ENCODE measurements at regions not wholly inside any gene's neighbourhood (a gene's known extent, or its start where the extent isn't known, plus 50 kb on each side); places are given as distances from the start of the nearest gene placed in this dataset.

- DNase-seq (ENCODE audit: low read depth in 6 of 9, low spot score in 9 of 9), result no peak
- no peaks in the 10 kb centered on the region for H3K36me3 ChIP-seq (ENCODE audit: control insufficient read depth in 2 of 2, insufficient read depth in 2 of 2, low read length in 1 of 2)
- 88% methylated on average over 5 of the region's 5 CpGs for WGBS
- H3K27me3 ChIP-seq (ENCODE audit: control insufficient read depth in 2 of 2, insufficient read depth in 1 of 2, low read length in 1 of 2), result no peaks in the 10 kb centered on the region
- H3K4me1 ChIP-seq (ENCODE audit: control insufficient read depth in 2 of 2, insufficient read depth in 2 of 2, low read length in 2 of 2), result no peaks in the 10 kb centered on the region
- H3K27ac ChIP-seq (ENCODE audit: low read depth in 1 of 2, low read length in 1 of 2), result no peak overlapping the region
- H3K9me3 ChIP-seq (ENCODE audit: control insufficient read depth in 2 of 2, insufficient read depth in 1 of 2, low read length in 1 of 2), result no peaks in the 10 kb centered on the region
- no peak overlapping the region for H3K4me3 ChIP-seq (ENCODE audit: low read length in 2 of 2)
Observed at GRCh38 chr3:159126261-159127020, 324.6 kb downstream of the MFSD1 start.

GRCh38 chr3:159127021-159127392, 325.2 kb downstream of the MFSD1 start:
- H3K27ac ChIP-seq (ENCODE audit: low read depth in 1 of 2, low read length in 1 of 2), result no peak overlapping the region
- H3K4me3 ChIP-seq (ENCODE audit: low read length in 2 of 2), result no peak overlapping the region
- no peaks in the 10 kb centered on the region for H3K27me3 ChIP-seq (ENCODE audit: control insufficient read depth in 2 of 2, insufficient read depth in 1 of 2, low read length in 1 of 2)
- H3K9me3 ChIP-seq (ENCODE audit: control insufficient read depth in 2 of 2, insufficient read depth in 1 of 2, low read length in 1 of 2), result no peaks in the 10 kb centered on the region
- no peaks in the 10 kb centered on the region for H3K36me3 ChIP-seq (ENCODE audit: control insufficient read depth in 2 of 2, insufficient read depth in 2 of 2, low read length in 1 of 2)
- H3K4me1 ChIP-seq (ENCODE audit: control insufficient read depth in 2 of 2, insufficient read depth in 2 of 2, low read length in 2 of 2), result no peaks in the 10 kb centered on the region
- no peak for DNase-seq (ENCODE audit: low read depth in 6 of 9, low spot score in 9 of 9)

GRCh38 chr3:159128628-159129027, 326.8 kb downstream of the MFSD1 start:
- no peaks in the 10 kb centered on the region for H3K9me3 ChIP-seq (ENCODE audit: control insufficient read depth in 2 of 2, insufficient read depth in 1 of 2, low read length in 1 of 2)
- WGBS, result 47% methylated on average over 3 of the region's 3 CpGs
- no peak overlapping the region for H3K27ac ChIP-seq (ENCODE audit: low read depth in 1 of 2, low read length in 1 of 2)
- no peaks in the 10 kb centered on the region for H3K27me3 ChIP-seq (ENCODE audit: control insufficient read depth in 2 of 2, insufficient read depth in 1 of 2, low read length in 1 of 2)
- no peaks in the 10 kb centered on the region for H3K4me1 ChIP-seq (ENCODE audit: control insufficient read depth in 2 of 2, insufficient read depth in 2 of 2, low read length in 2 of 2)
- no peak overlapping the region for H3K4me3 ChIP-seq (ENCODE audit: low read length in 2 of 2)
- H3K36me3 ChIP-seq (ENCODE audit: control insufficient read depth in 2 of 2, insufficient read depth in 2 of 2, low read length in 1 of 2), result no peaks in the 10 kb centered on the region
- DNase-seq (ENCODE audit: low read depth in 6 of 9, low spot score in 9 of 9), result no peak

- 11% methylated on average over 1 of the region's 1 CpG for WGBS
- Histone ChIP-seq H3K27me3 (ENCODE audit: control insufficient read depth in 2 of 2, insufficient read depth in 1 of 2, low read length in 1 of 2) (no peaks in the 10 kb centered on the region), H3K36me3 (ENCODE audit: control insufficient read depth in 2 of 2, insufficient read depth in 2 of 2, low read length in 1 of 2) (no peaks in the 10 kb centered on the region), H3K4me3 (ENCODE audit: low read length in 2 of 2) (no peak overlapping the region), H3K9me3 (ENCODE audit: control insufficient read depth in 2 of 2, insufficient read depth in 1 of 2, low read length in 1 of 2) (no peaks in the 10 kb centered on the region), H3K27ac (ENCODE audit: low read depth in 1 of 2, low read length in 1 of 2) (no peak overlapping the region), H3K4me1 (ENCODE audit: control insufficient read depth in 2 of 2, insufficient read depth in 2 of 2, low read length in 2 of 2) (no peaks in the 10 kb centered on the region)
- no peak for DNase-seq (ENCODE audit: low read depth in 6 of 9, low spot score in 9 of 9)
Observed at GRCh38 chr3:159130108-159130507, 328.3 kb downstream of the MFSD1 start.

GRCh38 chr3:159131376-159131775, 329.5 kb downstream of the MFSD1 start:
- Histone ChIP-seq H3K4me3 (ENCODE audit: low read length in 2 of 2) (no peak overlapping the region), H3K27me3 (ENCODE audit: control insufficient read depth in 2 of 2, insufficient read depth in 1 of 2, low read length in 1 of 2) (no peaks in the 10 kb centered on the region), H3K27ac (ENCODE audit: low read depth in 1 of 2, low read length in 1 of 2) (no peak overlapping the region), H3K36me3 (ENCODE audit: control insufficient read depth in 2 of 2, insufficient read depth in 2 of 2, low read length in 1 of 2) (no peaks in the 10 kb centered on the region), H3K9me3 (ENCODE audit: control insufficient read depth in 2 of 2, insufficient read depth in 1 of 2, low read length in 1 of 2) (no peaks in the 10 kb centered on the region), H3K4me1 (ENCODE audit: control insufficient read depth in 2 of 2, insufficient read depth in 2 of 2, low read length in 2 of 2) (no peaks in the 10 kb centered on the region)
- no peak for DNase-seq (ENCODE audit: low read depth in 6 of 9, low spot score in 9 of 9)

- H3K27me3 ChIP-seq (ENCODE audit: control insufficient read depth in 2 of 2, insufficient read depth in 1 of 2, low read length in 1 of 2), result no peaks in the 10 kb centered on the region
Observed at GRCh38 chr3:159137949-159138348, 336.1 kb downstream of the MFSD1 start.

GRCh38 chr3:159139326-159139725, 337.5 kb downstream of the MFSD1 start:
- H3K36me3 ChIP-seq (ENCODE audit: control insufficient read depth in 2 of 2, insufficient read depth in 2 of 2, low read length in 1 of 2), result no peaks in the 10 kb centered on the region
- 93% methylated on average over 2 of the region's 2 CpGs for WGBS
- no peak overlapping the region for H3K4me3 ChIP-seq (ENCODE audit: low read length in 2 of 2)

More at GRCh38 chr3:159137949-159138348, 336.1 kb downstream of the MFSD1 start:
- no peak for DNase-seq (ENCODE audit: low read depth in 6 of 9, low spot score in 9 of 9)
- Histone ChIP-seq H3K27ac (ENCODE audit: low read depth in 1 of 2, low read length in 1 of 2) (no peak overlapping the region), H3K4me3 (ENCODE audit: low read length in 2 of 2) (no peak overlapping the region), H3K4me1 (ENCODE audit: control insufficient read depth in 2 of 2, insufficient read depth in 2 of 2, low read length in 2 of 2) (no peaks in the 10 kb centered on the region), H3K36me3 (ENCODE audit: control insufficient read depth in 2 of 2, insufficient read depth in 2 of 2, low read length in 1 of 2) (no peaks in the 10 kb centered on the region), H3K9me3 (ENCODE audit: control insufficient read depth in 2 of 2, insufficient read depth in 1 of 2, low read length in 1 of 2) (no peaks in the 10 kb centered on the region)
- WGBS, result 78% methylated on average over 3 of the region's 3 CpGs

GRCh38 chr3:159144472-159144871, 342.6 kb downstream of the MFSD1 start:
- H3K4me3 ChIP-seq (ENCODE audit: low read length in 2 of 2), result no peak overlapping the region
- no peaks in the 10 kb centered on the region for H3K9me3 ChIP-seq (ENCODE audit: control insufficient read depth in 2 of 2, insufficient read depth in 1 of 2, low read length in 1 of 2)
- no peaks in the 10 kb centered on the region for H3K27me3 ChIP-seq (ENCODE audit: control insufficient read depth in 2 of 2, insufficient read depth in 1 of 2, low read length in 1 of 2)
- H3K36me3 ChIP-seq (ENCODE audit: control insufficient read depth in 2 of 2, insufficient read depth in 2 of 2, low read length in 1 of 2), result no peaks in the 10 kb centered on the region
- no peak for DNase-seq (ENCODE audit: low read depth in 6 of 9, low spot score in 9 of 9)
- WGBS, result 78% methylated on average over 2 of the region's 2 CpGs
- H3K27ac ChIP-seq (ENCODE audit: low read depth in 1 of 2, low read length in 1 of 2), result no peak overlapping the region
- H3K4me1 ChIP-seq (ENCODE audit: control insufficient read depth in 2 of 2, insufficient read depth in 2 of 2, low read length in 2 of 2), result no peaks in the 10 kb centered on the region

More at GRCh38 chr3:159139326-159139725, 337.5 kb downstream of the MFSD1 start:
- no peaks in the 10 kb centered on the region for H3K27me3 ChIP-seq (ENCODE audit: control insufficient read depth in 2 of 2, insufficient read depth in 1 of 2, low read length in 1 of 2)
- no peak for DNase-seq (ENCODE audit: low read depth in 6 of 9, low spot score in 9 of 9)
- no peaks in the 10 kb centered on the region for H3K9me3 ChIP-seq (ENCODE audit: control insufficient read depth in 2 of 2, insufficient read depth in 1 of 2, low read length in 1 of 2)
- H3K4me1 ChIP-seq (ENCODE audit: control insufficient read depth in 2 of 2, insufficient read depth in 2 of 2, low read length in 2 of 2), result no peaks in the 10 kb centered on the region
- no peak overlapping the region for H3K27ac ChIP-seq (ENCODE audit: low read depth in 1 of 2, low read length in 1 of 2)

- Histone ChIP-seq H3K4me3 (ENCODE audit: low read length in 2 of 2) (no peak overlapping the region), H3K27ac (ENCODE audit: low read depth in 1 of 2, low read length in 1 of 2) (no peak overlapping the region), H3K36me3 (ENCODE audit: control insufficient read depth in 2 of 2, insufficient read depth in 2 of 2, low read length in 1 of 2) (no peaks in the 10 kb centered on the region), H3K9me3 (ENCODE audit: control insufficient read depth in 2 of 2, insufficient read depth in 1 of 2, low read length in 1 of 2) (no peaks in the 10 kb centered on the region), H3K27me3 (ENCODE audit: control insufficient read depth in 2 of 2, insufficient read depth in 1 of 2, low read length in 1 of 2) (no peaks in the 10 kb centered on the region), H3K4me1 (ENCODE audit: control insufficient read depth in 2 of 2, insufficient read depth in 2 of 2, low read length in 2 of 2) (no peaks in the 10 kb centered on the region)
- DNase-seq (ENCODE audit: low read depth in 6 of 9, low spot score in 9 of 9), result no peak
Observed at GRCh38 chr3:159144891-159145290, 343.0 kb downstream of the MFSD1 start.

Data from thymus (tissue), 11 donors.